ENCODE measurements at regions not wholly inside any gene's neighbourhood (a gene's known extent, or its start where the extent isn't known, plus 50 kb on each side); places are given as distances from the start of the nearest gene placed in this dataset.

DNA sequence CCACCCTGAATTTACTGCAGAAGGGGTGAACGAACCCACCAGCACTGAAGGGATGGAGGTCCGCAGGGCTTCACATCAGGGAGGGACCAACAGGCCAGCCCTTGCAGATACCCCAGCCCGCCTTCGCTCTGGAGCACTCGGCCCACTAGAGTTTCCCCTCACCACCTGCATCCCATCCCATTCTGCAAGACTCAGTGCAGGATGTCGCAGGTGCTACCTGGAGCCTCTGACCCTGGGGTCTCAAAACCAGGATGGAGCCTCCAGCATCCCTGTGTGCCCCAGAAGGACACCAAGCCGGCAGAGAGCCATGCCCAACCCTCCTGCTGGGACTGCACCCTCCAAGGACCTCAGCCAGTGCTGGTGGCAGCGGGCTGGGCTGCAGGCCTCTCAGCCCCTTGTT, 57.6 kb upstream of the ADRA2C start:
- TF ChIP-seq, protein P1, sequence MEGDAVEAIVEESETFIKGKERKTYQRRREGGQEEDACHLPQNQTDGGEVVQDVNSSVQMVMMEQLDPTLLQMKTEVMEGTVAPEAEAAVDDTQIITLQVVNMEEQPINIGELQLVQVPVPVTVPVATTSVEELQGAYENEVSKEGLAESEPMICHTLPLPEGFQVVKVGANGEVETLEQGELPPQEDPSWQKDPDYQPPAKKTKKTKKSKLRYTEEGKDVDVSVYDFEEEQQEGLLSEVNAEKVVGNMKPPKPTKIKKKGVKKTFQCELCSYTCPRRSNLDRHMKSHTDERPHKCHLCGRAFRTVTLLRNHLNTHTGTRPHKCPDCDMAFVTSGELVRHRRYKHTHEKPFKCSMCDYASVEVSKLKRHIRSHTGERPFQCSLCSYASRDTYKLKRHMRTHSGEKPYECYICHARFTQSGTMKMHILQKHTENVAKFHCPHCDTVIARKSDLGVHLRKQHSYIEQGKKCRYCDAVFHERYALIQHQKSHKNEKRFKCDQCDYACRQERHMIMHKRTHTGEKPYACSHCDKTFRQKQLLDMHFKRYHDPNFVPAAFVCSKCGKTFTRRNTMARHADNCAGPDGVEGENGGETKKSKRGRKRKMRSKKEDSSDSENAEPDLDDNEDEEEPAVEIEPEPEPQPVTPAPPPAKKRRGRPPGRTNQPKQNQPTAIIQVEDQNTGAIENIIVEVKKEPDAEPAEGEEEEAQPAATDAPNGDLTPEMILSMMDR (conservative IDR thresholded peaks at IDR 0.05; ENCODE audit: control insufficient read depth, insufficient read depth, low read depth, low read length), result no peak
- no peak for DNase-seq (ENCODE audit: low read depth)
- H3K4me3 ChIP-seq (ENCODE audit: control insufficient read depth, low read depth, low read length), result no peak overlapping the region

DNA sequence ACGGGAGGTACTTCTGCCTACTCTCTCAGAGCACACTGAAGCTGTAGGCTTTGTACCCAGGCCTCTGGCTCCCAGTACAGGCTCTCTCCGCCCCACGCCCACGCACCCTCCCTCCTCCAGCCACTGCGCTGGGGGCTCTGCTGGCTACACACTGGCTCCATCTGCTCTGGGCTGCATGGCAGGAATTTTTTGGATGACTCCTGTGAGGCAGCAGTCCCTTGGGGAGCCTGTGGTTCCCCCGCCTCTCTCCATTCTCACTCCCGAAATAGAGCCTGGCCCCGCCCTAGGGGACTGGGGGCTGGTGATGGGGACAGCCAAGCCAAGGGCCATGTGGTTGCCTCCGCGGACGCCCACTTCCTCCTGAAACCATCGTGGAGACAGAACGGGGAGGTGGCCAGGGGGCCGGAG, 58.1 kb upstream of the ADRA2C start:
- DNase-seq (ENCODE audit: low read depth), result peak; percentile 59
- no peak overlapping the region for H3K4me3 ChIP-seq (ENCODE audit: control insufficient read depth, low read depth, low read length)
- TF ChIP-seq, protein P1 (conservative IDR thresholded peaks at IDR 0.05; ENCODE audit: control insufficient read depth, insufficient read depth, low read depth, low read length), result no peak

DNA sequence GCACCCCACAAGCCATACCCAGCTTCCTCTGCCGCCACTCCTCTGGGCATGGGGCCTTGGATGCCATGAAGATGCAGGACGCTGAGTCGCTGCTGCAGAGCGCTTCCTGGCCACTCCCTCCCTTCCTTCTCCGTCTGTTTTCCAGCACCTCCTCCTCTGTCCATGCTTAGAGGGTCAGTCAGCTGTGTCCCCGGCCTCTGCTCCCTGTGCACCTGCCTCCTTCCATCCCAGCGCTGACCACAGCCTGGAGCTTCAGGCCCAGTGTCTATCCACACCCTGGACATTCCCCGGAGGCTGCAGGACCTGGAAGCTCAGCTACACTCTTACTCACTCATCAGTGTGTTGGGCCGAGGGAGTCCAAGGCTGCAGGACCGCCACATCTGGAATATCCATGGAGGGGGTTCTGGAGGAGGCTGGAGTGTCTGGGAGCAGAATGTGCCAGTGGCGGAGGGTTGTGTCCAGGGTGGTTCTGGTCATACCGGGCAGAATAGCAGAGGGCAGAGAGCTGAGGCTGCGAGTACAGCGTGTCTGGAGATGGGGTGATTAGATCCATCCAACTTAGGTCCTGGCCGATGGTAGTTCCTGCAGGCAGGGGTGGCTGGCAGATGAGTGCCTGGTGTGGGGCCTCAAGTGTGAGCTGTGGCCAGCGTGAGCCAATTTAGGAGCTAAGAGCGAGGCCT, 58.6 kb upstream of the ADRA2C start:
- no peak for DNase-seq (ENCODE audit: low read depth)
- no peak overlapping the region for H3K4me3 ChIP-seq (ENCODE audit: control insufficient read depth, low read depth, low read length)
- TF ChIP-seq, protein P1 (conservative IDR thresholded peaks at IDR 0.05; ENCODE audit: control insufficient read depth, insufficient read depth, low read depth, low read length), result no peak

GRCh38 chr4:3706565-3707422, 59.4 kb upstream of the ADRA2C start:
- no peak for DNase-seq (ENCODE audit: low read depth)
- TF ChIP-seq, protein P1 (conservative IDR thresholded peaks at IDR 0.05; ENCODE audit: control insufficient read depth, insufficient read depth, low read depth, low read length), result no peak
- no peak overlapping the region for H3K4me3 ChIP-seq (ENCODE audit: control insufficient read depth, low read depth, low read length)

GRCh38 chr4:3706111-3706511, 60.1 kb upstream of the ADRA2C start:
- TF ChIP-seq, protein P1 (conservative IDR thresholded peaks at IDR 0.05; ENCODE audit: control insufficient read depth, insufficient read depth, low read depth, low read length), result no peak
- no peak overlapping the region for H3K4me3 ChIP-seq (ENCODE audit: control insufficient read depth, low read depth, low read length)
- no peak for DNase-seq (ENCODE audit: low read depth)

GRCh38 chr4:3705236-3705987, 60.8 kb upstream of the ADRA2C start:
- DNase-seq (ENCODE audit: low read depth), result no peak

More at GRCh38 chr4:3705236-3705987, 60.8 kb upstream of the ADRA2C start:
- no peak overlapping the region for H3K4me3 ChIP-seq (ENCODE audit: control insufficient read depth, low read depth, low read length)
- TF ChIP-seq, protein P1 (conservative IDR thresholded peaks at IDR 0.05; ENCODE audit: control insufficient read depth, insufficient read depth, low read depth, low read length), result no peak

Data from fibroblast of mammary gland (primary cell).